Gastroesophageal sphincter (tissue), 4 donors: ENCODE measurements at regions not wholly inside any gene's neighbourhood (a gene's known extent, or its start where the extent isn't known, plus 50 kb on each side); places are given as distances from the start of the nearest gene placed in this dataset.
A peak's percentile ranks its signal among the peaks of the same experiment; 100 is the strongest.
"Not testable (repeated sequence)": the region's sequence is repeated elsewhere in the genome, so short reads cannot be mapped to it uniquely, and the experiment has no call there.

Experiments used
- ATAC-seq: fragments of 150-250 bp; one replicate; pipeline ENCODE4 v1.9.1; 2016; ENCODE audit warnings: mild to moderate bottlenecking, moderate library complexity
- H3K27ac ChIP-seq, 4 donors: fragments of 200-600 bp; sonication (generic) in 3 of 4; 1 replicate in 3 of 4; 2 replicates in 1 of 4; pipeline ENCODE4 v1.5.1; 2016 to 2019
- H3K27me3 ChIP-seq: fragments of 200-600 bp; sonication (generic); one replicate; pipeline ENCODE4 v1.5.1; 2019
- H3K36me3 ChIP-seq, 2 donors: fragments of 200-600 bp; sonication (generic); one replicate each; pipeline ENCODE4 v1.5.1; 2019; ENCODE audit warnings: control low read depth in 1 of 2
- H3K4me1 ChIP-seq, 3 donors: fragments of 200-600 bp; sonication (generic); 1 replicate in 2 of 3; 2 replicates in 1 of 3; pipeline ENCODE4 v1.5.1; 2016 to 2019; ENCODE audit warnings: control low read depth in 2 of 3
- H3K4me3 ChIP-seq, 2 donors: fragments of 200-600 bp; sonication (generic); one replicate each; pipeline ENCODE4 v1.5.1; 2019; ENCODE audit warnings: mild to moderate bottlenecking in 1 of 2, moderate library complexity in 1 of 2
- H3K9me3 ChIP-seq, 3 donors: fragments of 200-600 bp; sonication (generic); one replicate each; pipeline ENCODE4 v1.5.1; 2017 to 2019; ENCODE audit warnings: control low read depth in 2 of 3
- CTCF ChIP-seq, 4 experiments: fragments of 200-600 bp in 2 of 4; fragments of 450-650 bp in 2 of 4; sonication (generic) in 1 of 4; IDR thresholded peaks; one replicate each; pipeline ENCODE4 v1.5.1; 2017 to 2019; ENCODE audit warnings: antibody characterized with exemption in 4 of 4, mild to moderate bottlenecking in 2 of 4, moderate library complexity in 2 of 4
- EP300 ChIP-seq: sonication (generic); formaldehyde crosslinking; IDR thresholded peaks from one replicate; pipeline ENCODE4 v1.6.1; 2017; ENCODE audit warnings: antibody characterized with exemption, mild to moderate bottlenecking
- POLR2A ChIP-seq, 2 donors: fragments of 450-650 bp; IDR thresholded peaks; one replicate each; pipeline ENCODE4 v1.6.1; 2017; ENCODE audit warnings: antibody characterized with exemption in 2 of 2, mild to moderate bottlenecking in 2 of 2, moderate library complexity in 1 of 2
- POLR2AphosphoS5 ChIP-seq: sonication (generic); formaldehyde crosslinking; IDR thresholded peaks from one replicate; pipeline ENCODE4 v1.6.1; 2017; ENCODE audit warnings: antibody characterized with exemption
- WGBS, 2 donors: methylation state at CpG; one replicate each; pipeline ENCODE4 v1.1.5; 2018; ENCODE audit warnings: low coverage in 1 of 2; 5-methylcytosine and 5-hydroxymethylcytosine counted together

DNA sequence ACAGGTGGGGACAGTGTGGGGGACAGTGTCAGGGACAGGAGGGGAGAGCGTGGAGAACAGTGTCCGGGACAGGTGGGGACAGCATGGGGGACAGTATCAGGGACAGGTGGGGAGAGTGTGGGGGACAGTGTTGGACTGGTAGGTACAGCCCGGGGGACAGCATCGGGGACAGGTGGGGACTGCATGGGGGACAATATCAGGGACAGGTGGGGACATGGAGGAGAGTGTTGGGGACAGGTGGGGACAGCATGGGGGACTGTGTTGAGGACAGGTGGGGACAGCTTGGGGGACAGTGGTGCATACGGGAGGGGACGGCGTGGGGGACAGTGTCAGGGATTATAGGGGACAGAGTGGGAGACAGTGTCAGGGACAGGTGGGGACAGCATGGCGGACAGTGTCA lies 212.3 kb downstream of the TMEM121 start:
- no peak overlapping the region for H3K4me3 ChIP-seq
- H3K36me3 ChIP-seq, result no peaks in the 10 kb centered on the region
- WGBS, 2 donors, result 71 to 96% methylated on average over 4 to 8 of the region's 8 CpGs
- no peak overlapping the region for H3K27ac ChIP-seq
- no peaks in the 10 kb centered on the region for H3K9me3 ChIP-seq
- H3K27me3 ChIP-seq, result no peaks in the 10 kb centered on the region
- no peaks in the 10 kb centered on the region for H3K4me1 ChIP-seq
- TF ChIP-seq POLR2A (IDR thresholded peaks at IDR 0.05), result no peak
- TF ChIP-seq CTCF (IDR thresholded peaks at IDR 0.05), result no peak
- TF ChIP-seq POLR2AphosphoS5, result no peak
- no peak for TF ChIP-seq EP300
- ATAC-seq, result no peak

DNA sequence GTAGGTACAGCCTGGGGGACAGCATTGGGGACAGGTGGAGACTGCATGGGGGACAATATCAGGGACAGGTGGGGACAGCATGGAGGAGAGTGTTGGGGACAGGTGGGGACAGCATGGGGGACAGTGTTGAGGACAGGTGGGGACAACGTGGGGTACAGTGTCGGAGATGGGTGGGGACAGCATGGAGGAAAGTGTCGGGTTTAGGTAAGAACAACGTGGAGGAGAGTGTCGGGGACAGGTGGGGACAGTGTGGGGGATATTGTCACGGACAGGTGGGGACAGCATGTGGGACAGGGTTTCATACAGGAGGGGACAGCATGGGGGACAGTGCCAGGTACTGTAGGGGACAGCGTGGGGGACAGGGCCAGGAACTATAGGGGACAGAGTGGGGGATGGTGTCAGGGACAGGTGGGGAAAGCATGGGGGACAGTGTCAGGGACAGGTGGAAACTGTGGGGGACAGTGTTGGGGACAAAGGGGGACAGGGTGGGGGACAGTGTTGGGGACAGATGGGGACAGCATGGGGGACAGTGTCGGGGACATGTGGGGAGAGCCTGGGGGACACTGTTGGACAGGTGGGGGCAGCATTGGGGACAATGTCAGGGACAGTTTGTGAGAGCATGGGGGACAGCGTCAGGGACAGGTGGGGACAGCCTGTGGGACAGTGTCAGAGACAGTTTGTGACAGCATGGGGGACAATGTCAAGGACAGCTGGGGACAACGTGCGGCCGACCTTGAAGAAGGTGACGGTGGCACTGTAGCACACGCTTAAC lies 213.1 kb downstream of the TMEM121 start:
- no peak for ATAC-seq
- 76 to 80% methylated on average over 7 to 14 of the region's 14 CpGs for WGBS, 2 donors
- H3K4me3 ChIP-seq, result no peak overlapping the region
- no peaks in the 10 kb centered on the region for H3K9me3 ChIP-seq
- no peak for TF ChIP-seq POLR2A (IDR thresholded peaks at IDR 0.05)
- no peak for TF ChIP-seq EP300
- no peak for TF ChIP-seq CTCF (IDR thresholded peaks at IDR 0.05)
- no peak for TF ChIP-seq POLR2AphosphoS5
- H3K27me3 ChIP-seq, result no peaks in the 10 kb centered on the region
- H3K36me3 ChIP-seq, result no peaks in the 10 kb centered on the region
- no peak overlapping the region for H3K27ac ChIP-seq
- no peaks in the 10 kb centered on the region for H3K4me1 ChIP-seq

DNA sequence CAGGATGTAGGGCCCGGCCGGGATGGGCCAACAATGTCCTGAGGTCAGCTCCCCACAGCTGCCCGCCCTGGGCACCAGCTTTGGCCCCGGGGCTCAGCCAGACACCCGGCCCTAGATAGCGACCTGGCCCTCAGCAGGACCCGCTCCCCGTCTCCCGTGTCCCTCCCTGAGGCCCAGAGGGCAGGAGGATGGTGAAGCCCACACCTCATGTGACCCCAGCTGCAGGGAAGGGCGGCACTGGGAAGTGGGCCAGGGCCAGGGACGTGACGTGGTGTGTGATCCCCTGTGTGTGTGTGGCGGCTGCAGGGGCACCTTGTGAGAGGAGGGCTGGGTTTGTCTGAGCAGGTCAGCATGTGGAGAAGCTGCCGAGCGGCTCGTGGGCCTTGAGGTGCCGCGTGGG lies 213.9 kb downstream of the TMEM121 start:
- H3K4me3 ChIP-seq, H3K36me3 ChIP-seq, ATAC-seq, H3K4me1 ChIP-seq, H3K27me3 ChIP-seq, H3K27ac ChIP-seq, H3K9me3 ChIP-seq: not testable (repeated sequence)
- no CpG with 5 or more reads among the region's 18 CpGs for WGBS, 2 donors

DNA sequence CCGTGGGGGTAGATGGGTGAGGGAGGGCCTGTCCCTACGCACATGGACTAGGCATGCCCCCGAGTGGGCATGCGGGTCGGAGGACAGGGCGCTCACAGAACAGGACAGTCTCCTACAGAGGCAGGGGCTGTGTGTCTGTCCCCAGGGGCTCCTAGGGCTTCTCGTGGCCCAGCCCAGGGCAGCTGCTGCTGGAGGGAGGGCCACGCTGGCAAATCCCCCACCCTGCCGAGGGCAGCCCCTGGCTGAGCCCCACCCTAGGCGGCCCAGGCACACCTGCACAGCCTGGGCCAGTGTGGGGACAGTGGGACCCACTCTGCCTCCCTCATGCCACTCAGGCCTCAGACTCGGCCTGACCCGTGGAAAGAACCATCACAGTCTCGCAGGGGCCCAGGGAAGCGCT lies 214.6 kb downstream of the TMEM121 start:
- H3K27ac ChIP-seq, H3K4me1 ChIP-seq, H3K36me3 ChIP-seq, H3K9me3 ChIP-seq, ATAC-seq, H3K27me3 ChIP-seq, H3K4me3 ChIP-seq: not testable (repeated sequence)
- no CpG with 5 or more reads among the region's 14 CpGs for WGBS, 2 donors

DNA sequence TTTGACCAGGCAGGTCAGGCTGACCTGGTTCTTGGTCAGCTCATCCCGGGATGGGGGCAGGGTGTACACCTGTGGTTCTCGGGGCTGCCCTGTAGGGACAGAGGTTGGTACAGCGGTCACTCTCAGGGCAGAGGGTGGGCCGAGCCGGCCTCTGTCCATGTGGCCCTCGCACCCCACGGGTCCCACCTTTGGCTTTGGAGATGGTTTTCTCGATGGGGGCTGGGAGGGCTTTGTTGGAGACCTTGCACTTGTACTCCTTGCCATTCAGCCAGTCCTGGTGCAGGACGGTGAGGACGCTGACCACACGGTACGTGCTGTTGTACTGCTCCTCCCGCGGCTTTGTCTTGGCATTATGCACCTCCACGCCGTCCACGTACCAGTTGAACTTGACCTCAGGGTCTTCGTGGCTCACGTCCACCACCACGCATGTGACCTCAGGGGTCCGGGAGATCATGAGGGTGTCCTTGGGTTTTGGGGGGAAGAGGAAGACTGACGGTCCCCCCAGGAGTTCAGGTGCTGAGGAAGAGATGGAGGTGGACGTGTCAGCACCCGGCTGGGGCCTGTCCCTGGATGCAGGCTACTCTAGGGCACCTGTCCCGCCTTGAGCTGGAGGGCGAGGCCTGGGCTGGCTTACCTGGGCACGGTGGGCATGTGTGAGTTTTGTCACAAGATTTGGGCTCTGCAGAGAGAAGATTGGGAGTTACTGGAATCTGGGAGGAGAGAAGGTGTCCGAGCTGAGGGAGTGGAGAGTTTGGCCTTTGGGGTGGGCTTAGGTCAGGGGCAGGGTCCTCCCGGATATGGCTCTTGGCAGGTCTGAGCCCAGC lies 215.5 kb downstream of the TMEM121 start:
- ATAC-seq, H3K36me3 ChIP-seq, H3K27me3 ChIP-seq, H3K4me1 ChIP-seq, H3K9me3 ChIP-seq, H3K4me3 ChIP-seq, H3K27ac ChIP-seq: not testable (repeated sequence)
- WGBS, 2 donors, result 87% methylated on average over 6 of the region's 29 CpGs; no CpG with 5 or more reads in 1 of the 2 donors

GRCh38 chr14:105742531-105742848 lies 216.1 kb downstream of the TMEM121 start:
- TF ChIP-seq EP300, result no peak
- no peak for TF ChIP-seq CTCF (IDR thresholded peaks at IDR 0.05)
- Histone ChIP-seq H3K27ac (no peak overlapping the region), H3K36me3 (no peaks in the 10 kb centered on the region), H3K4me1 (no peaks in the 10 kb centered on the region), H3K4me3 (no peak overlapping the region), H3K9me3 (no peaks in the 10 kb centered on the region), H3K27me3 (peaks cover 2% of the 10 kb centered on the region)
- no peak for ATAC-seq
- 92% methylated on average over 2 of the region's 7 CpGs; no CpG with 5 or more reads in 1 of the 2 donors for WGBS, 2 donors

DNA sequence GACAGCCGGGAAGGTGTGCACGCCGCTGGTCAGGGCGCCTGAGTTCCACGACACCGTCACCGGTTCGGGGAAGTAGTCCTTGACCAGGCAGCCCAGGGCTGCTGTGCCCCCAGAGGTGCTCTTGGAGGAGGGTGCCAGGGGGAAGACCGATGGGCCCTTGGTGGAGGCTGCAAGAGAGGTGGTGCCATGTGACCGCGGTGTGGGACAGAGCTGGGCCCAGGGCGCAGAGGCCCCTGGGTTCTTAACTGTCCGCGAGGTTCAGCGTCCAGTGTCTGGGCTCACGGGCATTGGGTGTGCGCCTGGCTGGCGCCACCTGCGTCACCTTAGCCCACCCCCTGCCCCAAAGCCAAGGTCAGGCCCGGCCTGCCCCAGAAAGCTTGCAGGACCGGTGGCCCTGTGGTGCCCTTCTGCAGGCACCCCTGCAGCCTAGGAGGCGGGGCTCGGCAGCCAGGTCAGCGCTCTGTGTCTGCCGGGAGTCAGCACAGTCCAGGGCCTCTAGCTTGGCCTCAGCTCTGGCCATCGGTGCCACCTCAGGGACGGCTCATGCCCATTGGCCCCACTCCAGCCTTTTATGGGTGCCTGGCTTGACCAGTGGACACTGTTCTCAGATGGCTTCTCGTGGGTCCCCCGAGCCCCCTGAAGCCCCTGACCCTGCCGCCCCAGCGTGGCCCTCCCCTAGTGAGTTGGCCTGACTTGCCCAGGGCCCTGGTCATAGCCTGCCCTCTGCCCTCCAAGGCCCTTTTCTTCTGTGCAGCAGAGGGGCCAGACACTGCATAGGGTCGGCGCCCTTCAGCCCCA lies 216.7 kb downstream of the TMEM121 start:
- not testable (repeated sequence) for H3K4me1 ChIP-seq
- peak; percentile 17 for ATAC-seq
- no CpG with 5 or more reads among the region's 33 CpGs for WGBS, 2 donors

GRCh38 chr14:105744213-105744787 lies 217.9 kb downstream of the TMEM121 start:
- not testable (repeated sequence) for H3K27ac ChIP-seq, ATAC-seq
- 20 to 61% methylated on average over 2 to 3 of the region's 10 CpGs for WGBS, 2 donors

More for the DNA sequence above, 216.7 kb downstream of the TMEM121 start:
- not testable (repeated sequence) for H3K9me3 ChIP-seq, H3K27me3 ChIP-seq, H3K4me3 ChIP-seq, H3K36me3 ChIP-seq, H3K27ac ChIP-seq

More at GRCh38 chr14:105744213-105744787, 217.9 kb downstream of the TMEM121 start:
- not testable (repeated sequence) for H3K36me3 ChIP-seq, H3K9me3 ChIP-seq, H3K4me3 ChIP-seq, H3K27me3 ChIP-seq
- peaks cover 0 to 12% (median 0%) of the 10 kb centered on the region in 3 donors for H3K4me1 ChIP-seq
